ENCODE measurements at regions not wholly inside any gene's neighbourhood (a gene's known extent, or its start where the extent isn't known, plus 50 kb on each side); places are given as distances from the start of the nearest gene placed in this dataset.
"Not testable (repeated sequence)": the region's sequence is repeated elsewhere in the genome, so short reads cannot be mapped to it uniquely, and the experiment has no call there.

DNA sequence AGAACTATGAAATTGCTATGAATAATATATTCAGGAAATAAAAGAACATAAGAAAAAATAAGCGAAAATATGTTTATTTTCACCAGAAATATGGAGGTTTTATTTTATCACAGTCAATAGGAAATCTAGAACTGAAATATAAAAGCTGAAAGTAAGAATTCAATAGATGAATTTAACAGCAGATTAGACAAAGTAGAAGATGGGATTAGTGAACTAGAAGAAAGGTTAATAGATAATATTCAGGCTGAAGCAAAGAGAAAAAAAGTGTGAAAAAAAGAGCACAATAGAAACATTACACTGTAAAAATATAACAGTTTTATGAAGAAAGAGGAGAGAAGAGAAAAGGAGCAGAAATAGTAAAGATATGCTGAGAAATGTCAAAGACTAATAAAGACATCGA, 1152.1 kb downstream of the FAT4 start:
- DNase-seq: no peak

DNA sequence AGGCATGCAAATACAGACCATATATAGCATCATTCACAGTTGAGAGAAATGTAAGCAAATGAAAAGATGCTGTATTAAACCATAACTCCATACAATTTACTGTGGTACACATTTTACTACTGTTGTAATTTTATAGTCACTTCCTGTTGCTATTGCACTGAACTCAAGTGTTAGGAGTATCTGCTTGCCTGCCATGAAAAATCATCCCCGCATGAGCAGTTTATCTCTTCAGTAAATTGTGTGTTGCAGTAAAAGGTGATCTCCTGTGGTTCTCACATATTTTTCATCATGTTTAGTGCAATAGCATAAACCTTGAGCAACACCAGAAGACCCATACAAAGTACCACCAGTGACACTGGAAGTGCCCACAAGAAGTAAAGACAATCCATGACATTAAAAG, 1153.4 kb downstream of the FAT4 start:
- no peak for DNase-seq

DNA sequence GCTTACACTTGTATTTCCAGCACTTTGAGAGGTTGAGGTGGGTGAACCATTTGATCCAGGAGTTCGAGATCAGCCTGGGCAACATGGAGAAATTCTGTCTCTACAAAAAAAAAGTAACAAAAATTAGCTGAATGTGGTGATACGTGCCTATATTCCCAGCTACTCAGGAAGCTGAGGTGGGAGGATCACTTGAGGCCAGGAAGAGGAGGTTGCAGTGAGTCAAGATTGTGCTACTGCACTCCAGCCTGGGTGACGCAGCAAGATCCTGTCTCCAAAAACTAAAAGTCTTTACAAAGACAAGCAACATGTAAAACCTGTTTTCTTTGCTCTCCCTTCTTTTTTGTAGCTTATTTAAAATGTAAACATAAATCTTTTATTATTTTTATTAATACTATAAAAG, 1156.1 kb downstream of the FAT4 start:
- DNase-seq: no peak

DNA sequence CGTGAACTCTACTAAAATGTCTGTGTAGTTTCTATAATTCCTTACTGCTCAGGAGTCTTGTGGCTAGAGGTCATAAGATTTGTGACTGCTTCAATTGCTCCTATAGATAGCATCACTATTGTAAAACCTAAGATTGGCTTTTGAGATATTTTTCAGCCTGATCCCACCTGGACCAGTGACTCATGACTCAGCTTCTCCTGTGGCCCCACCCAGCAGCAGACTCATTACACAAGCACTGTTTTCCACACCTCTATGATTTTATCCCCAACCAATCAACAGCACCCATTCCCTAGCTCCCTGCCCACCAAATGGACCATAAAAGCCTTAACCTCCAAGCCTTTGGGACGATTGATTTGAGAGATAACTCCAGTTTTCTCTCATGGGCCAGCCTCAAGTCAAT, 1157.0 kb upstream of the INTU start:
- DNase-seq: no peak

DNA sequence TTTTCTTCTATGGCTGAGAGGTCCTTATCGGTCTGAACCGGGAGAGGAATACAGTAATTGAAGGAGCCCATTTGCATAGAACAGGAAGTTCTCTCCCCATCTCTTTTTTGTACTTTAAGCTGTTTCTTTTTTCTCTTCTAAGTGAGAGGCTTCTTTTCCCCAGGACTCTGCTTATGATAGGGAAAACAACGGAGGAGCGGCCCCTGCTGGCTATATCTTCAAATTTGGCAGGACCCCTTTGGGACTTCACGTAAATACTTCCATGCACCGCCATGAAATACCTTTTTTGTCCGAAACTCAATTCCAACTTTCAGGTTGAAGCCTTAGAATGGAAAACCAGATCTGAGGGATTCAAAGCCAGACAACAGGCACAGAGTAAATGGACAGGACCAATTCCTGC, 1153.0 kb upstream of the INTU start:
- no peak for DNase-seq

DNA sequence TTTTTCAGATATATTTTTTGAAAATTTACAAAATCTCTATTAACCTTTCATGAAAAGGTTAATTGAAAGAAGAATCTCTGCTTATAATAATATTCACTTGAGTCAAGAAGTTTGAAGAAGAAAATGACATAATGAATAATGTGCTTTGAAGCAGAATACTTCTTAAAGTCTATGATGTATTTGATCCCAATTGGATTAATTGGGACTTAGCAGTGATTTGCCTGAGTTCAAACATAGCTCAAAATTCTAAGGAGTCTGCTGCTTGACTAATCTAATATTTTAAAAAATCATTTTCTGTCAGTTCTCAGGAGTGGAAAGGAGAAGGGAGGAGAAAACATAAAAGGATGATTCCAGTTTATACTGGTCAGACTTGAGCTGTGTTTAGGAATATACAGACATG, 1150.4 kb upstream of the INTU start:
- no peak for DNase-seq

DNA sequence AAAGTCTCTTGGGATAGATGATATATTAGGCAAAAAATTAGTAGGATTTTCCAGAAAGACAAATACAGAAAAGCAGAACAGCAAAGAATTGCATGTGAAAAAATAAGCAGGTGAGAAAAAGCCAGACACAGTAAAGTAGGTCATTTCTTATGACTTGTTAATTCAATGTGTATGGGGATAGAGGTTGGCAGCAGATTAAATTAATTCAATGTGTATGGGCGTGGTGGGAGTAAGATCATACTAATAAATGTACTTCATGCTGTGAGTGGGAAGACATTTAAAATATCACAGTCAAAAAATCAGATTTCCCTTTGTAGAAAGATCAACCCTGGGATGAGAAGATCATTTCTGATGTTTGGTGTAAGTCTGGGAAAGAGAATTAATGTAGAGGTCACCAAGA, 1146.4 kb upstream of the INTU start:
- DNase-seq: no peak

DNA sequence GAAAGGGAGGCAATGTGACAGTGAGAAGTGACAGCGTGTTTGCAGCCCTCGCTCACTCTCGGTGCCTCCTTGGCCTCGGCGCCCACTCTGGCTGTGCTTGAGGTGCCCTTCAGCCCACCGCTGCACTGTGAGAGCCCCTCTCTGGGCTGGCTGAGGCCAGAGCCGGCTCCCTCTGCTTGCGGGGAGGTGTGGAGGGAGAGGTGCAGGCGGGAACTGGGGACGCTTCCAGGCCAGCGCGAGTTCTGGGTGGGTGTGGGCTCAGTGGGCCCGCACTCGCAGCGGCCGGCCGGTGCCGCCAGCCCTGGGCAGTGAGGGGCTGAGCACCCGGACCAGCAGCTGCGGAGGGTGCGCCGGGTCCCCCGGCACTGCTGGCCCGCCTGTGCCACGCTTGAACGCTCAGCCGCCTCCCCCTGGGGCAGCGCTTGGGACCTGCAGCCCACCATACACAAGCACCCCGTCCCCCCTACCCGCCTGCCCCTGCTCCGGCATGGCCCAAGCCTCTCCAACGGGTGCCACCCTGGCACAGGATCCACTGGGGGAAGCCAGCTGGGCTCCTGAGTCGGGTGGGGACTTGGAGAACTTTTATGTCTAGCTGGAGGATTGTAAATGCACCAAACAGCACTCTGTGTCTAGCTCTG, 1142.8 kb upstream of the INTU start:
- DNase-seq: no peak

GRCh38 chr4:126495163-126495752, 1137.5 kb upstream of the INTU start:
- no peak for DNase-seq

GRCh38 chr4:126512979-126513378, 1119.8 kb upstream of the INTU start:
- DNase-seq: no peak

- no peak for DNase-seq
Measured at GRCh38 chr4:126513596-126513995, 1119.2 kb upstream of the INTU start.

DNA sequence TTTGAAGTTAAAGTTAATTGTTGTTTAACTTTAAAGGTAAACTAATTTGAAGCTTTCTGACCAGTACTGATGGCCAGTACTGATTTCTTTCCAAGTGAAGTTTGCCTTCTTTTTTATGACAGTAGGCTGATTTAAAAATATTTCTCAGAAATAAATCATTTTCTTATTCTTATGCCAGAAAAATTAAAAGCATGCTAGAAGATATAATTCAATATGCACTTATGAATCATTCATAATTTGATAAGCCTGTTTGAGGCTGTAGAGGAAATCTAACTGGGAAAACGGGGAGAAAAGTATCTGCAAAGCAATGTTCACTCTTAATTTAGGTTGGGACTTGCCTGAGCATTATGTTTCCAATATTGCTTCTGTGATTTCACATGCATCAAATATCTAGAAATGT, 1112.0 kb upstream of the INTU start:
- DNase-seq: no peak

DNA sequence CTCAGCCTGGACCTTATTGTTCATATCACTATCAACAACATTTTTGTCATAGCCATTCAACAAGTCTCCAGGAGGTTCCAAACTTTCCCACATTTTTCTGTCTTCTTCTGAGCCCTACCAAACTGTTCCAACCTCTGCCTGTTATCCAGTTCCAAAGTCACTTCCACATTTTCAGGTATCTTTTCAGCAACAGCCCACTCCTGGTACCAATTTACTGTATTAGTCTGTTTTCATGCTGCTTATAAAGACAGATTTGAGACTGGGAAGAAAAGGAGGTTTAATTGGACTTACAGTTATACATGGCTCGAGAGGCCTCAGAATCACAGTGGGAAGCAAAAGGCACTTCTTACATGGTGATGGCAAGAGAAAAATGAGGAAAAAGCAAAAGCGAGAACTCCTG, 1107.4 kb upstream of the INTU start:
- not testable (repeated sequence) for DNase-seq

- DNase-seq: no peak
Measured at GRCh38 chr4:126526335-126526734, 1106.4 kb upstream of the INTU start.

DNA sequence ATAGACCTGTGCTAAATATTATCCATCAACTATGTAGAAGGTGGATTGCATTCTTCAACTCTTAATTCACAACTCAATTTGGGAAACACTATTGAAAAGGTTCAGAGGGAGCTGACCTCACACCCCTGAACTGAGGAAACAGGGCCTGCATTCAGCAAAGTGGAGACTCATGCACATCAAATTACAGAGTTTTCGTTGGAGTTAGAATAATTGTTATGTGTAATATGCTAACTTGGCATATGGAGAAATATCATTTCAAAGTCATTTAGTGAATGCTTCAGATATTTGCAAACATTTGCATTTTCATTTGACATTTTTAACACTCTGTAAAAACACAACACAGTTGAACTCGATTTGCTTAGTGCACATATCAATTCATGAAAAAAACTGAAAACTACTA, 1102.8 kb upstream of the INTU start:
- no peak for DNase-seq

- DNase-seq: no peak
Measured at GRCh38 chr4:126530996-126531585, 1101.7 kb upstream of the INTU start.

- DNase-seq: no peak
Measured at GRCh38 chr4:126532527-126532926, 1100.2 kb upstream of the INTU start.

DNA sequence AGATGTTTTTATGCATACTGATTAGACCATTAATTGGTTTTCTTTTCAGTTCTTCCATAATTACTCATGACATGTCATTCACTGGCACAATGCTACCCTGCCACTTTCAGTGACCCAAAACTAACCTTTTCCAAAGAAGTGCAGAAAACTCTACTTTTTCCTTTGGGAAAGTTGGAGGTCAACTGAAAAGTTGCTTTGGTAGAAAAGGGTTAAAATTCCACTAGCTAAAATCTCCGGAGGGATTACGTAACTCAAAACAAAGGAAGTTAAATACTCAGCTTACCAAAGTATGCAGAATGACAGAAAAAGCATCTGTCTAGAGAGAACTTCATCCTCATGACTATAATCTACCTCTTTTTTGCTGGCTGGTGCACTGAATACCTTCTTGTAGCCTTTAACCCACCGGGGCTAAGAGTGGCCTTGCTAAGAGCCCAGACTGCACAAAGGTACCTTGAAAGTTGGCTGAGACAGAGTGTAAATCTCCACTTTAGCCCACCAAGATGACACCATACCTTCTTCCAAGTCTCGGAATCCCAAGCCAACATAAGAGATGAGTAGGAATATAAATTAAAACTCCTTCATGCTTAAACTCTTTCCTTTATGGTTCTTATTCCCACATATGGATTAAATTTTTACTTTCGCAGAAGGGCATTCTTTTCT, 1099.5 kb upstream of the INTU start:
- DNase-seq: no peak

- DNase-seq: no peak
Measured at GRCh38 chr4:126539771-126540170, 1093.0 kb upstream of the INTU start.

DNA sequence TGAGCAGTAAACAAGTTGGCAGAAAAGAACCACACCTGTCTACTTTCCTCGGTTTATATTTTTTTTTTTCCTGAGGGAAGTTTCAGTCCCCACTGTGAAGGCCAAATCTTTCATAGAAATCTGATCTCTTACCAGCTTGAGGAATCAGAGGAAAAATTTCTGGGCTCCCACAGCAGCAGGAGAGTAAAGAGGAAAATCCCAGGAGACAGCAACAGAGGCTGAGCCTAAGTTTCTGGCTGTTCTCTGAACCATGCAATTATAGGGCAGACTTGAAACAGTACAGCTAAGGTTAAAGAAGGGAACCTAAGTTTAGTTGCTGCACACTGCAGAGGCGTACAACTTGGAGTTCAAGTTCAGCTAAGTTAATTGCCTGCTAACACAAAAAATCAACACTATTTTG, 1090.9 kb upstream of the INTU start:
- no peak for DNase-seq

GRCh38 chr4:126544276-126544675, 1088.5 kb upstream of the INTU start:
- DNase-seq: no peak

DNA sequence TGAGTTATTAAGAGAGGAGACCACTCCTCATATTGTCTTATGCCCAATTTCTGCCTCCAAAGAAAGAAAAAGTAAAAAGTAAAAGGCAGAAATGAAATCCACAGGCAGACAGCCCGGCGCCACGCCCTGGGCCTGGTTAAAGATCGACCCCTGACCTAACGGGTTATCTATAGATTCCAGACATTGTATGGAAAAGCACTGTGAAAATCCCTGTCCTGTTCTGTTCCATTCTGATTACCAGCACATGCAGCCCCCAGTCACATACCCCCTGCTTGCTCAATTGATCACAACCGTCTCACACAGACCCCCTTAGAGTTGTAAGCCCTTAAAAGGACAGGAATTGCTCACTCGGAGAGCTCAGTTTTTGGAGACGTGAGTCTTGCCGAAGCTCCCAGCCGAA, 1086.6 kb upstream of the INTU start:
- DNase-seq: not testable (repeated sequence)

GRCh38 chr4:126547352-126547751, 1085.4 kb upstream of the INTU start:
- DNase-seq: no peak

- DNase-seq: no peak
Measured at GRCh38 chr4:126548890-126549289, 1083.9 kb upstream of the INTU start.
